SK-N-SH (cell line): ENCODE measurements at regions not wholly inside any gene's neighbourhood (a gene's known extent, or its start where the extent isn't known, plus 50 kb on each side); places are given as distances from the start of the nearest gene placed in this dataset.

ENCODE experiments used
- CTCF ChIA-PET: fragments of 300-600, 350-600 bp; formaldehyde crosslinking; extraction: SDS; loops from one replicate; lab custom pipeline; 2021; lab: Yijun Ruan, JAX
- POLR2A ChIA-PET: fragments of 350-600 bp; sonication (Branson Sonifier 250); formaldehyde crosslinking; extraction: SDS; loops from one replicate; lab custom pipeline; 2020; ENCODE audit warnings: antibody characterized with exemption, inconsistent platforms; lab: Yijun Ruan, JAX
- DNase-seq: peaks from one replicate; pipeline ENCODE4 v3.0.0; 2012
- H2AFZ ChIP-seq: fragments of 200-600 bp; sonication (generic); 2 replicates; pipeline ENCODE4 v1.8.1; 2016; ENCODE audit warnings: antibody characterized with exemption, mild to moderate bottlenecking, low read depth
- H3F3A ChIP-seq: fragments of 200-600 bp; sonication (generic); replicated peaks from 2 replicates; pipeline ENCODE3; 2016; ENCODE audit warnings: antibody characterized with exemption, mild to moderate bottlenecking; ENCODE audit not compliant: insufficient read depth
- H3K27ac ChIP-seq, 2 experiments: fragments of 200-500 bp in 1 of 2; fragments of 200-600 bp in 1 of 2; sonication (Bioruptor generic) in 1 of 2; sonication (generic), shearing (Covaris generic) in 1 of 2; 2 replicates each; pipeline versions ENCODE4 v1.5.1 to v1.6.1; 2014 to 2016; ENCODE audit warnings: low read depth in 2 of 2, inconsistent platforms in 1 of 2, low read length in 1 of 2, mild to moderate bottlenecking in 1 of 2, mixed read lengths in 1 of 2
- H3K27me3 ChIP-seq: fragments of 200-600 bp; sonication (generic), shearing (Covaris generic); 2 replicates; pipeline ENCODE4 v1.6.1; 2016; ENCODE audit warnings: mixed run types; ENCODE audit not compliant: insufficient read depth
- H3K36me3 ChIP-seq, 2 experiments: fragments of 200-500 bp in 1 of 2; fragments of 200-600 bp in 1 of 2; sonication (Bioruptor generic) in 1 of 2; sonication (generic) in 1 of 2; replicated peaks in 1 of 2; 2 replicates each; pipeline versions ENCODE3 to v1.5.1; 2014 to 2016; ENCODE audit warnings: low read length in 1 of 2, mild to moderate bottlenecking in 1 of 2; ENCODE audit not compliant: insufficient read depth in 2 of 2, control insufficient read depth in 1 of 2
- H3K4me1 ChIP-seq, 2 experiments: fragments of 200-500 bp in 1 of 2; fragments of 200-600 bp in 1 of 2; sonication (Bioruptor generic) in 1 of 2; sonication (generic), shearing (Covaris generic) in 1 of 2; 2 replicates each; pipeline versions ENCODE4 v1.5.1 to v1.6.1; 2014 to 2016; ENCODE audit warnings: low read depth in 1 of 2, low read length in 1 of 2, mixed run types in 1 of 2; ENCODE audit not compliant: insufficient read depth in 2 of 2, control insufficient read depth in 1 of 2
- H3K4me2 ChIP-seq: fragments of 200-600 bp; sonication (generic), shearing (Covaris generic); 2 replicates; pipeline ENCODE4 v1.6.1; 2017; ENCODE audit warnings: mixed run types
- H3K4me3 ChIP-seq, 2 experiments: fragments of 200-500 bp in 1 of 2; fragments of 200-600 bp in 1 of 2; sonication (Bioruptor generic) in 1 of 2; sonication (generic), shearing (Covaris generic) in 1 of 2; 2 replicates each; pipeline versions ENCODE4 v1.5.1 to v1.8.1; 2014 to 2016; ENCODE audit warnings: low read depth in 2 of 2, inconsistent platforms in 1 of 2, low read length in 1 of 2, mild to moderate bottlenecking in 1 of 2, mixed read lengths in 1 of 2, moderate library complexity in 1 of 2
- H3K79me2 ChIP-seq: fragments of 200-600 bp; sonication (generic); 2 replicates; pipeline ENCODE4 v1.8.1; 2017; ENCODE audit warnings: mild to moderate bottlenecking; ENCODE audit not compliant: insufficient read depth
- H3K9ac ChIP-seq: fragments of 200-600 bp; sonication (generic); 2 replicates; pipeline ENCODE4 v1.6.1; 2017; ENCODE audit warnings: mixed run types
- H3K9me2 ChIP-seq: fragments of 200-600 bp; sonication (generic); 2 replicates; pipeline ENCODE4 v1.6.1; 2017; ENCODE audit warnings: mixed run types
- H3K9me3 ChIP-seq: fragments of 200-600 bp; sonication (generic); 2 replicates; pipeline ENCODE4 v1.6.1; 2017; ENCODE audit warnings: mixed run types, mild to moderate bottlenecking, moderate library complexity
- H4K20me1 ChIP-seq: fragments of 200-600 bp; sonication (generic); 2 replicates; pipeline ENCODE4 v1.6.1; 2017; ENCODE audit warnings: mild to moderate bottlenecking, mixed run types; ENCODE audit not compliant: insufficient read depth
- CTCF ChIP-seq: fragments of 200-600 bp; sonication (generic); IDR thresholded peaks from 2 replicates; pipeline ENCODE4 v1.6.1; 2017; ENCODE audit warnings: antibody characterized with exemption, mild to moderate bottlenecking, moderate library complexity
- ELF1 ChIP-seq: IDR thresholded peaks from 2 replicates; pipeline ENCODE4 v1.4.0; 2012
- EP300 ChIP-seq, 2 experiments: IDR thresholded peaks; 2 replicates each; pipeline versions ENCODE4 v1.4.0 to v1.6.1; 2012; ENCODE audit warnings: borderline replicate concordance in 1 of 2, low read depth in 1 of 2, low read length in 1 of 2
- FOSL2 ChIP-seq: IDR thresholded peaks from 2 replicates; pipeline ENCODE4 v1.4.0; 2012; ENCODE audit warnings: low read depth, mild to moderate bottlenecking, moderate library complexity, borderline replicate concordance
- FOXJ3 ChIP-seq: sonication (generic); formaldehyde crosslinking; IDR thresholded peaks from 2 replicates; pipeline ENCODE4 v1.5.1; 2020; ENCODE audit warnings: mild to moderate bottlenecking, missing genetic modification reagents
- FOXM1 ChIP-seq: IDR thresholded peaks from 2 replicates; pipeline ENCODE4 v1.4.0; 2012; ENCODE audit warnings: low read depth, mild to moderate bottlenecking
- GABPA ChIP-seq: IDR thresholded peaks from 2 replicates; pipeline ENCODE4 v1.4.0; 2012; ENCODE audit warnings: low read depth, mild to moderate bottlenecking
- GATA2 ChIP-seq: sonication (generic); formaldehyde crosslinking; IDR thresholded peaks from 2 replicates; pipeline ENCODE4 v1.5.0; 2020; ENCODE audit warnings: mild to moderate bottlenecking, missing genetic modification reagents
- MXI1 ChIP-seq: IDR thresholded peaks from 2 replicates; pipeline ENCODE4 v1.6.1; 2012; ENCODE audit warnings: mild to moderate bottlenecking, low read depth, low read length, improper control_type of control experiment
- NFIC ChIP-seq: IDR thresholded peaks from 2 replicates; pipeline ENCODE4 v1.4.0; 2012; ENCODE audit warnings: borderline replicate concordance
- NRF1 ChIP-seq: IDR thresholded peaks from 2 replicates; pipeline ENCODE4 v1.6.1; 2012; ENCODE audit warnings: low read depth, mild to moderate bottlenecking, low read length
- PBX3 ChIP-seq: IDR thresholded peaks from 2 replicates; pipeline ENCODE4; 2012
- RAD21 ChIP-seq: IDR thresholded peaks from 2 replicates; pipeline ENCODE4 v1.6.1; 2012; ENCODE audit warnings: mild to moderate bottlenecking, low read length
- REST ChIP-seq: IDR thresholded peaks from 2 replicates; pipeline ENCODE4 v1.6.1; 2012; ENCODE audit warnings: mild to moderate bottlenecking, low read depth, low read length, moderate library complexity
- SIN3A ChIP-seq: IDR thresholded peaks from 2 replicates; pipeline ENCODE4 v1.6.1; 2012; ENCODE audit warnings: low read depth, mild to moderate bottlenecking, low read length, moderate library complexity, borderline replicate concordance
- TAF1 ChIP-seq: IDR thresholded peaks from 2 replicates; pipeline ENCODE4 v1.6.1; 2012; ENCODE audit warnings: low read depth, mild to moderate bottlenecking, low read length, moderate library complexity, borderline replicate concordance
- TCF12 ChIP-seq: IDR thresholded peaks from 2 replicates; pipeline ENCODE4 v1.4.0; 2012
- WGBS: methylation state at CpG from one replicate; pipeline ENCODE4 v1.1.6; 2017; ENCODE audit warnings: low lambda C conversion rate; 5-methylcytosine and 5-hydroxymethylcytosine counted together
- TF ChIP-seq, protein P1 (sequence below): IDR thresholded peaks from 2 replicates; pipeline ENCODE4 v1.4.0; 2012; ENCODE audit warnings: low read depth
- TF ChIP-seq, protein P2 (sequence below): fragments of 150-350 bp; IDR thresholded peaks from 2 replicates; pipeline ENCODE4 v1.6.1; 2017; ENCODE audit warnings: antibody characterized with exemption, low read length, low read depth, borderline replicate concordance
- TF ChIP-seq, protein P3 (sequence below): IDR thresholded peaks from 2 replicates; pipeline ENCODE4 v1.4.0; 2012; ENCODE audit warnings: low read depth, borderline replicate concordance

DNA sequence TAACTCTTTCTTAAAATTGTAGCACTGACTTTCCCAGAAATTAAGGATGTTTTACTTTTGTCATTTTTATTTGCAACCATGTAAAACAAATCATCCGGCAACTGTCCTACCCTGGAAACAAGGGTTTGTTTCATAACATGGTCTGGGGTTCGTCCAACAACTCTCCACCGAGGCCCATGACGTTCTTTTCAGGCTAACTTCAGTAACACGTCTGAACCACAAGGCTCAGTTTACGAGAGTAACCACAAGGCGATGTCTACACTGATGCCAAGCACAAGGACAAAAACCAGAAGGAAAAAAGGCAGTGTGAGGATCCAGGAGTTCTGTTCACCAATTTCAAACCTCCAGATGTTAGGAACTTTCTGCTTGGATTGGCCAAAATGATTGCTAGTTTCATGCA, 546.1 kb downstream of the NTRK3 start:
- H3K9me3 ChIP-seq = no peaks in the 10 kb centered on the region
- no peaks in the 10 kb centered on the region for H3K9me2 ChIP-seq
- no peak overlapping the region for H3K9ac ChIP-seq
- H3K27me3 ChIP-seq = no peaks in the 10 kb centered on the region
- no peak overlapping the region for H3K4me3 ChIP-seq
- no peak for DNase-seq
- no peaks in the 10 kb centered on the region for H3F3A ChIP-seq
- H4K20me1 ChIP-seq = no peaks in the 10 kb centered on the region
- H3K4me1 ChIP-seq = peaks cover 5 to 7% of the 10 kb centered on the region in 2 experiments; a peak in 3 of 4 replicates
- H3K4me2 ChIP-seq = no peak overlapping the region
- CTCF ChIA-PET = no interaction called here
- POLR2A ChIA-PET = no interaction called here
- 64% methylated on average over 7 of the region's 7 CpGs for WGBS
- no peak for TF ChIP-seq FOXM1
- no peak for TF ChIP-seq PBX3
- TF ChIP-seq FOXJ3 = no peak
- TF ChIP-seq GABPA = no peak
- TF ChIP-seq, protein P1, sequence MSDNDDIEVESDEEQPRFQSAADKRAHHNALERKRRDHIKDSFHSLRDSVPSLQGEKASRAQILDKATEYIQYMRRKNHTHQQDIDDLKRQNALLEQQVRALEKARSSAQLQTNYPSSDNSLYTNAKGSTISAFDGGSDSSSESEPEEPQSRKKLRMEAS = no peak
- TF ChIP-seq, protein P2, sequence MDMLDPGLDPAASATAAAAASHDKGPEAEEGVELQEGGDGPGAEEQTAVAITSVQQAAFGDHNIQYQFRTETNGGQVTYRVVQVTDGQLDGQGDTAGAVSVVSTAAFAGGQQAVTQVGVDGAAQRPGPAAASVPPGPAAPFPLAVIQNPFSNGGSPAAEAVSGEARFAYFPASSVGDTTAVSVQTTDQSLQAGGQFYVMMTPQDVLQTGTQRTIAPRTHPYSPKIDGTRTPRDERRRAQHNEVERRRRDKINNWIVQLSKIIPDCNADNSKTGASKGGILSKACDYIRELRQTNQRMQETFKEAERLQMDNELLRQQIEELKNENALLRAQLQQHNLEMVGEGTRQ = no peak
- no peak for TF ChIP-seq FOSL2
- no peak for TF ChIP-seq RAD21
- no peak for TF ChIP-seq TCF12
- no peak for TF ChIP-seq SIN3A
- TF ChIP-seq MXI1 = no peak
- TF ChIP-seq, protein P3, sequence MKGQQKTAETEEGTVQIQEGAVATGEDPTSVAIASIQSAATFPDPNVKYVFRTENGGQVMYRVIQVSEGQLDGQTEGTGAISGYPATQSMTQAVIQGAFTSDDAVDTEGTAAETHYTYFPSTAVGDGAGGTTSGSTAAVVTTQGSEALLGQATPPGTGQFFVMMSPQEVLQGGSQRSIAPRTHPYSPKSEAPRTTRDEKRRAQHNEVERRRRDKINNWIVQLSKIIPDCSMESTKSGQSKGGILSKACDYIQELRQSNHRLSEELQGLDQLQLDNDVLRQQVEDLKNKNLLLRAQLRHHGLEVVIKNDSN = no peak
- TF ChIP-seq REST = no peak
- TF ChIP-seq TAF1 = no peak
- TF ChIP-seq GATA2 = no peak
- TF ChIP-seq NFIC = no peak
- no peak for TF ChIP-seq ELF1
- no peak for TF ChIP-seq NRF1
- TF ChIP-seq CTCF = no peak
- TF ChIP-seq EP300 (IDR thresholded peaks at IDR 0.05; ENCODE audit: borderline replicate concordance in 1 of 2, low read depth in 1 of 2, low read length in 1 of 2) = no peak
- TF ChIP-seq, all 33 proteins: peak for 0
- H3K36me3 ChIP-seq = no peaks in the 10 kb centered on the region
- no peaks in the 10 kb centered on the region for H3K79me2 ChIP-seq
- H2AFZ ChIP-seq = no peak overlapping the region
- H3K27ac ChIP-seq = no peak overlapping the region
